UCSD-AML1 (cell line): ENCODE measurements at regions not wholly inside any gene's neighbourhood (a gene's known extent, or its start where the extent isn't known, plus 50 kb on each side); places are given as distances from the start of the nearest gene placed in this dataset.
"Not testable (repeated sequence)": the region's sequence is repeated elsewhere in the genome, so short reads cannot be mapped to it uniquely, and the experiment has no call there.

ENCODE experiments used
- DNase-seq: peaks from one replicate; lab custom pipeline; 2025; ENCODE audit not compliant: unreplicated experiment; lab: John Stamatoyannopoulos, UW

DNA sequence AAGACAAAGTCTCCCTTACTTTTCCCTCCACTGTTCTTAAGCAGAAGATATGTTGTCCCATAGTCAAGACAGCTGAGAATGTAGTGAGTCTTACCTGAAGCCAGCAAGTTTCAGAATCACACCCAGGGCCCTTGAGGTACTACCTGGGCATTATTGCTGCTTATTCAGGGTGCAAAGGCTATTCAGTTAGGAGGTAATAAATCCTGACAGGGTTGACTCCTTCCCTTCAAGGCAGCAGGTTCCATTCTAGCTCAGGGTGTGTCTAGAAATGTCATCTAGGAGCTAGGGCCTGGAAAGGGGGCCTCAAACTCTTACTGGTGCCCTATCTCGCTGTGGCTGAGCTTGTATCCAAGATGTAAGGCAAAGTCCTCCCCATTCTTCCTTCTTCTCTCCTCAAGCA lies 259.0 kb downstream of the FAT4 start:
- DNase-seq = no peak

DNA sequence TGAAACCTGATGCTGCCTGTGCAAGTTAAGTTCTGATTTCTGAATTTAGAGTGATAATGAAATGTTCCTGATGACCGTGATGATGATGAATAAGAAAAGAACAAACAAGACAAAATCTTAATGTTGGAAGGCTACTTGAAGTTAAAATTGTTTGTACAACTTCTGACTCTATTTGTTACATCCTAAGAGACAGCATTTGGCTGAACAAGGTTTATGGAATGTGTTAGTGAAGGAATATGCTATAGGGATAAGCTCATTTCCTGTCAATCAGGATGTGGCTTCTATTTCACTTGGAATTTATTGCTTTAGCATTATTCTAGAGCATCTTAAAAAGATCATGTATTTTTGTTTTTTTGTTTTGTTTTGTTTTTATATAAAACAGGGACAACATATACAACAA lies 267.5 kb downstream of the FAT4 start:
- no peak for DNase-seq

DNA sequence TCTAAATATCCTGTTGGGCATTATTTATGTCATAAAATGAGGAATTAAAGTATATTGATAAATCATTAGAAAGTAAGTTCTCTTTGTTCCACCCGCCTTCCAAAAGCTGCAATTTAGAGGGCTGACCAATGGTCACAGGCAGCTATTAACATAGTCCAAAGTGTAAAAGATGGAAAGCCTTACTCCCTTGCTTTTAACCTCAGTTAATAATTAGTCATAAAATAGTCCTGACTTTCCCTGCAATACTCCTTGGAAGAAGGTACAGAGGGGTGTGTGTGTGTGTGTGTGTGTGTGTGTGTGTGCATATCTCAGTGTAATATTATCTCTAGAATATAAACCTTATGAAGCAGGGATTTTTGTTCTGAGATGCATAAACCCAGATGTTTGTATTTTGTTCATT lies 275.4 kb downstream of the FAT4 start:
- no peak for DNase-seq

DNA sequence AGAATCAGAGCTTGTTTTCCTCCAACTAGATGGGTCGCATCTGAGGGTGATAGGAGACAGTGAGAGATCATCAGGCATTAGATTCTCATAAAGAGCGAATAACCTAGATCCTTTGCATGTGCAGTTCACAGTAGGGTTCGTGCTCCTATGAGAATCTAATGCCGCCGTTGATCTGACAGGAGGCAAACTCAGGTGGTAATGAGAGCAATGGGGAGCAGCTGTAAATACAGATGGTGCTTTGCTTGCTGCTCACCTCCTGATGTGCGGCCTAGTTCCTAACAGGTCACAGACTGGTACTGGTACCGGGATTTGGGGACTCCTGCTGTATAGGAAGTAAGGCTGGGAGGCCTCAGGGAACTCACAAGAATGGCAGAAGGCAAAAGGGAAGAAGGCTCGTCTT lies 276.5 kb downstream of the FAT4 start:
- DNase-seq = no peak

DNA sequence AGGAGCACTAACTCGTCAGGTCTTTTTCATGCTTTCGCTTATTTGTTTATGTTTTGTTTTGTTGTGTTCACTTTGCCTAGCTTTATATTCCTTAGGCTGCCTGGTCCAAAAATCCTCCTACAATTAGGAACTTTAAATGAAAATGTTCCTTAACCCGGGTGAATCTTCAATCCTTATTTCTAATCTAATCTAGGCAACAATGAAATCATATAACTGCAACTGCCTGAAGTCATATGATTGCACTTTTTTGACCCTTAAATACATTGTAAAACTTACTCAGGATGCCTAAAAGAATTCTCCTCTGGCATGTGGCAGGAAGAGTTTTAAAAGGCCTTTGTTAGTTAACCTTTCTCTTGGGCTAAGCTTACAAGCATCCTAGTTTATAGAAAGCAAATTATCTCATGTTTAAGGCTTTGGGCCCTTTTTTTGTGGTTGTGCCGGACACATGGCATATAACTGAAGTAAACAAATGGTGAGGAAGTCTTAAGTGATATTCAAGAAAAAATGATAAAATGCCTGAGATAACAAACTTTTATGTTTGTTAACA lies 279.4 kb downstream of the FAT4 start:
- DNase-seq = no peak

DNA sequence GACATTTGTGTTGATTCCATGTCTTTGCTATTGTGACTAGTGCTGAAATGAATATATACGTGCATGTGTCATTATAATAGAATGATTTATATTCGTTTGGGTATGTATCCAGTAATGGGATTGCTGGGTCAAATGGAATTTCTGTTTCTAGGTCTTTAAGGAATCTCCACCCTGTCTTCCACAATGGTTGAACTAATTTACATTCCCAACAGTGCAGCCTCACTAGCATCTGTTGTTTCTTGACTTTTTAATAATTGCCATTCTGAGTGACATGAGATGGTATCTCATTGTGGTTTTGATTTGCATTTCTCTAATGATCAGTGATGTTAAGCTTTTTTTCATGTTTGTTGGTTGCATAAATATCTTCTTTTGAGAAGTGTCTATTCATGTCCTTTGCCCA lies 291.2 kb downstream of the FAT4 start:
- not testable (repeated sequence) for DNase-seq

DNA sequence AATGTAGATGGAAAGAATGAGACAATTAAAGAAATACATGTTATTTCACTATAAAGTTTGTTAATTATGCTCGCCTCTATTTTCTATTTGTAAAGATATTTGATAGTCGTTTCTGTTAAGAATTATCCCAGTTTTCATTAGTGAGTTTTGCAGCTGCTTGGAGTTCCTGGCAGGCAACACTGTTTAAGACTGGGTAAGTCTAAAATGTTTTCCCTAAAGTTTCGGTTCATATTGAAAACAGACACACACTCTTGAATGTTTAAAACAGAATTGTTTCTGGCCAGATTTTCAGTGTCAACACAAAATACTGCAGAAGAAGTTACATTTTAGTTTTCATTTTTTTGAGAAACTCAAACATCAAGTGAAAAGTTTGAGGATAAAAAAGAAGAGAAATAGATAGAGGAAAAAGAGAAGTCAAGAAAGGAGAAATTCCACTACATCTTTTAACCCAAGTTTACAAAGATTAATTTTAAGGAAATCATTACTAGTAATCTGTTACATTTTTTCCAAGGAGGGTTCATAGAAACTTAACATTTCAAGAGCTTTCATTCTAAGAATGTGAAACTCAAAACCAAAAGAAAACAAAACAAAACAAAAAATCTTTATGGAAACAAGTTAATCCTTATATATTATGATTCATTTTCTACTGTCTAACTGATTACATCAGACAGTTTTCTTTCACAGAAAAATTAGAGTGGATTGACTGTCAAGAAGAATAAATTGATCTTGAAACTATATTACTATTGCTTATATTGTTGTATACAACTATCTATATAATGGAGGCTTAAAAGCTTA lies 305.5 kb downstream of the FAT4 start:
- no peak for DNase-seq

DNA sequence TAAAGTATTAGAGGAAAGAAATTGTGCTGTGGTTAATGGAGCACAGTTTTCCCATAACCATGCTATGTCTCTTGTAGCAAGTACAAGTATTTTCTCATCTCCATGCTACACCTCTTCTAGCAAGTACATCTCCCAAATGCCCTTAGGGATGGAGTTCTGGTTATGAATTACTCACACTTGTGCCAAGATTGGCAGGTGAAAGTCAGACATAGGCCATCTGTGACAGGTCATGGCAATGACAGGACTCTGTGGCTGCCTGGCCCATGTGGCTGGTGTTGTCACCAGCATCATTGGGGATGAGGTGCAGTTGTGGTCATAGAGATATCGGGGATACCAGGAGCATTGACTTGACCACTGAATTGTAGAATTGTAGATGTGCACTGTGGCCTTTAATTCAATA lies 310.2 kb downstream of the FAT4 start:
- DNase-seq = no peak

DNA sequence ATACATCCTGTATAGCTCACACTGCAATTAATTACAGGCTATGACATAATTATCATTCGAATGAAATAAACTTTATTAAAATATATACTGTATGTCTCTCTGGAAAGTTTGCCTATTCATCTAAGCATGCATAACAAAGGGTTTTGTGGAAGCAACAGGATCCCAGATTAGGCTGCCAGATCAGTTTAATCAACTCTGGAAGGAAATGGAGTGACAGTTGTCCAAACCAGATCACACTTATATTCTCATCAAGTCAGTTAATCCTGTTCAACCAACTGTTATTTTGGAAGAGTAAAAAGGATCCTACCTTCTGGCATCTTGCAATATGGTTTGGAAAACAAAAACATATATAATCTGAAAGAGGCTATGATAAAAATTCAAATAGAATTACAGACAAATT lies 312.2 kb downstream of the FAT4 start:
- DNase-seq = no peak

DNA sequence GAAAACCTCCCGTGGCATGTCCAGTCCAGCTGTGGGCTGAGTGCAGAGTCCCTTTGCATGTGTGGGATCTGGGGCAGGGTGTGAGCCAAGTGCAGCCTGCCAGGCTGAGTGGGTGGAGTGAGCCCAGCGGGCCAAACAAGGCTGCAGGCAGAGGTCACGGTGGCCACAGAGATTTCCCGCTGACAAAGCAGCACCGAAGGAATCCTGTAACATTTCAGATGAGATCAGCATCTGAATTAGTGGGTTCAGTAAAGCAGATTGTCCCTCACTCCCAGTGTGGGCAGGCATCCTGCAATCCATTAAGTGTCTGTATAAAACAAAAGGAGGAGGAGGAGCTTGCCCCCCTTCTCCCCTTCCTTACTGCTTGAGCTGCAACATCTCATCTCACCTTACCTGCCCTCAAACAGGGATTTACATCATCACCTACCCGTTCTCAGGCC lies 324.4 kb downstream of the FAT4 start:
- DNase-seq = no peak

DNA sequence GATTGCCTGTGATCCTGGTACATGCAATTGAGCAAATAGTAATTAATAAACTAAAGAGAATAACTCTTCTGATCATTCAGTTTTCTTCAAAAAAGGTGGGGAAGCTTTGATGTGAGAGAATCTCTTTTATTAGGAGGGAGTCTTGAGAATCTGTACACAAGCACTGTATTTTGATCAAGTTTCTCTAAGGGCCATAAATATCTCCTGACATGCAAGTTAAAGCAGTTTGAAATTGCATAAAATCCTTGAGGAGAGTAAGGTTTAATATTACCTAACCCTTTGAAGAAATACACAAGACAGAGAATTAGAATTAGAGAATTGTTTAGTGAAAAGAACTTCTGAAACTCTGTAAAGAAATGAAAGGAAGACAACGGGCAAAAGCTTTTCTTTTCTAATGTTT lies 326.9 kb downstream of the FAT4 start:
- DNase-seq = no peak

DNA sequence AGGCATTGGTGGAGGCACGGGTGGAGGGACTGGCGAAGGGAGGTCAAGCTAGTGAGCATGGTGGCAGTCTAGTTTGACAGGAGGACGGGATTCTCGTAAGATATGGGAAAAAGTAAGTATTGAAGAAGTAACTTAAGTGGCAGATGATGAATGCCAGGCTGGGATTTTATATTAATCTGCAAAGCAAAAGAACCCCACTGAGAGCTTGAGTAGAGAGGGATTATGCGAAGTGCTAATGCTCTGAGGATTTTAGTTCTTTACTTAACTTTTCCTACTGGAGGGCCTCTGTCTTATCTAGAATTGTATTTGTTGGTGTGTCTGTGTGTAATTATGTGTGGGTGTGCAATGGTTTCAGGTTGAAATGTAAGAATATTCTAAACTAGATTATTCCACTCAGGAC lies 327.9 kb downstream of the FAT4 start:
- DNase-seq = no peak

DNA sequence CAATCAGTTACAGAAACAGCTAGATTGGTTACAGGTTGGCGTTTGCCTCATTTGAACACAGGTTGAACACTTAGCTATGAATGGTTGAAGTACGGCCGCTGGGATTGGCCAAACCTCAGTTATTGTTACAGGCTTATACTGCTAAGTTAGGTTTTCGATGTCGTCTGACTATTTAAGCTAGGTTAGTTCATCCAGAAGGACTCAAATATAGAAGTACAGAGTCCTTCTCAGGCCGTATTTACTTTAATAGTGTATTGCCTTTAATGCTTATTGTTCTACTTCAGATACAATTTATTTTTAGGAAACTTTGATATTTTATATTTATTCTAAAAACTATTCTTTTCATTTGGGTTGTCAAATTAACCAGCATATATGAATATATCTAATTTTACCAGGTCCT lies 334.7 kb downstream of the FAT4 start:
- no peak for DNase-seq

DNA sequence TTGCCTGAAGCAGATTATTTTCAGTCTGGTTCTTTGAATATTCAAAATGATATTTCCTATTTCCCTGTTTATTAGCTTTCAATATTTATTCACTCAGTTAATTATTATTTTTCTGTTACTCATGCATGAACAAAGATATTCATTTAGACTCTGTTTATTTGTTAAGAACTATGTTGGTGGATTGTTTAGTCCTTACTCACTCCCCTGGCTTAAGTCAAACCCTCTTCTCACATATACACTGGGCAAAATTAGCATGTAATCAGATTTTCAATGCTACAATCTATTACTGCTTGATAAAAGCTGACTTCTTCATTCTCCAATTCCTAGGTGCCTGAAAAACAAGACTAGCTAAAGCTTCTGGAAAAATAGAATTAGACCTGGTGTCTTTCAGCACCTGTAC lies 335.8 kb downstream of the FAT4 start:
- no peak for DNase-seq

DNA sequence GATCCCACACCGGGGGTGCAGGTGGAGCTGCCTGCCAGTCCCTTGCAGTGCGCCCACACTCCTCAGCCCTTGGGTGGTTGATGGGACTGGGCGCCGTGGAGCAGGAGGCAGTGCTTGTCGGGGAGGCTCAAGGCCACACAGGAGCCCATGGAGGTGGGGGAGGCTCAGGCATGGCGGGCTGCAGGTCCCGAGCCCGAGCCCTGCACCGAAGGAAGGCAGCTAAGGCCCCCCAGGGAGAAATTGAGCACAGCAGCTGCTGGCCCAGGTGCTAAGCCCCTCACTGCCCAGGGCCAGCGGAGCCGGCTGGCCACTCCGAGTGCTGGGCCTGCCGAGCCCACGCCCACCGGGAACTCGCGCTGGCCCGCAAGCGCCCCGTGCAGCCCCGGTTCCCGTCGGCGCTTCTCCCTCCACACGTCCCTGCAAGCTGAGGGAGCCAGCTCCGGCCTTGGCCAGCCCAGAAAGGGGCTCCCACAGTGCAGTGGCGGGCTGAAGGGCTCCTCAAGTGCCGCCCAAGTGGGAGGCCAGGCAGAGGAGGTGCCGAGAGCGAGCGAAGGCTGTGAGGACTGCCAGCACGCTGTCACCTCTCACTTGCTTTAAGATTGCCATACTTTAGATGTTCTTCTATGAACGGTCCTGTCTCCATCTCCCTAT lies 337.1 kb downstream of the FAT4 start:
- not testable (repeated sequence) for DNase-seq

DNA sequence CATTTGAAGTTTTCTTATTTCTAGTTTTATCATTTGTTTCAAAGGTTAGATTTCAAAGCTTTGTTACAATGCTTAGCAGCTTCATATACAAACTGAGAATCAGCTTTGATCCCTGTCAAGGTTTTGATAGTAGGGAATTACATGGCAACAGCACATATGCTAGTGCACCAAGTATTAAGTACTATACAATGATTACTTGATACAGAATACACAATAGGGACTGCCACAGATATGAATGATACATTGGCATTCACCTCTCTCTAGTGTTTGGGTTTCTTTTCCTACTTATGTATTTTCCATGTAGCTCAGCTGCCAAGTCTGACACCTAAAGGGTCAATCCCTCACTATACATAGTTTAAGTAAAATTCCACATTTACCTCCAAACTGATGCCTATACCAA lies 344.0 kb downstream of the FAT4 start:
- DNase-seq = no peak

DNA sequence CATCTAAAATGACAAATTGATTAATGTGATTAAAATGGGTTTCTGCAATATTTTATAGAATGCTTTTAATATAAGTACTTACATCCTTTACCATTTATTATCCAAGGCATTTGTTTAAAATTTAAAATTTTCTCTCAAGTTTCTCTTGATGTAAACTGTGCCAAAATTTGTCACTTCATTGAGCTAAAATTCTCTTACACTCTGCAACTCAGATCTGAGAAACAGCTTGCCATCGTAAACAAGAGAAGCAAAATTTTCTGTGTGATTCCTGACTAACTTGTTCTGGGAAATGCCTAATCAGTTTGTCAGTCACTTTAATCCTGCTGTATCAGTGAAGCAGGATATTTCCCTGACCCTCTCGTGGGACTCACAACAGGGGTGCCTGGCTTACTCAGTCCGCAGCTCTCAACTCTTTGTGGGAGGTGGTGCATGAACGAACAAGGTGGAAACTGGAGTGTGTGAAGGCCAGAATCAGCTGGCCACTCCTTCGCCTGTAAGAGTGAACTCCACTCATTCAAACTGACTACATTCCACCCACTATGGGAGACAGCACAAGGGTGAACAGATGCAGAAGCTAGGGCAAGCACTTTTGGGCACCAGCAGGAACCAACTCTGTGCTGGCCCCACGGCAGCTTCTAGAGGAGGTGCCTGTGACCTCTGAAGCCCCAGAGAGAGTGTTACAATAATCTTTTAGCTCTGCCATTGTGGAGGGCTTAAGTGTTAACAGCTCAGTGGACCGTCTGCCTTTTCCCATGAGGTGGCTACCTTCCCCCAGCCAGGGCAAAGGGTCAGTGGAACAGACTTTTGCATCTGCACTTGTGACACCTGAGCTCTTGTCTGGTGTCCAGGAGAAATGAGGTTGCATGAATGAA lies 349.4 kb downstream of the FAT4 start:
- DNase-seq = no peak

DNA sequence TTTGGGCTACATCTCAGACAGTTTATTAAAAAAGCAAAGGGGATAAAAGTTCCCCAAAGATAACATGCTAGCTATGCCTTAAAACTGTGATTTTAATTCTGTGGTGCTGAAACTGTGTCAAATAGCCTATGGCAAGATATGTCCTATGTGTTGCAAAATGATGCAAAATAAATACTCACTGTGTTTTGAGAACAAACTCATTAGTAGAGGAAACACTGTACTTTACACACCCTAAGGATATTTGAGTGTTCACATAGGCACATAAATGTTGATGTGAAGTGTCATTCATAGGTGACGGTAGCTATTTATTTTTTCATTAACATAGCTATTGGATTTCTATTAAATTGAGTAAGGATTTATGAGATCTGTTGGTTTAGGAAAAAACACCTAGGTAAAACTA lies 351.9 kb downstream of the FAT4 start:
- DNase-seq = no peak

DNA sequence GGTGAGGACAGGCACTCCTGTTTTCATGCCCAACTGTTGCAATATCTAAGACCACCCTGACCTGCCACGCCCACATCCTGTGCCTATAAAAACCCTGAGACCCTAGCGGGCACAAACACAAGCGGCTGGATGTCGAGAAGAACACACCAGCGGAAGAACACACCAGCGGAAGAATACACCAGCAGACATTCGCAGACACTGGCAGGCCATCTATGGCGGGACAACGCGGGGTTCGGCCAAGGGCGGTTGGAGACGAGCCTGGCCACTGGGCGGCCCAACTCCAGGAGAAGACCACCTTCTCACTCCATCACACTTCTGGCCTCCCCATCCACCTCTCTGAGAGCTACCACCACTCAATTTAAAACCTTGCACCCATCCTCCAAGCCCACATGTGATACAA lies 361.4 kb downstream of the FAT4 start:
- DNase-seq = no peak

DNA sequence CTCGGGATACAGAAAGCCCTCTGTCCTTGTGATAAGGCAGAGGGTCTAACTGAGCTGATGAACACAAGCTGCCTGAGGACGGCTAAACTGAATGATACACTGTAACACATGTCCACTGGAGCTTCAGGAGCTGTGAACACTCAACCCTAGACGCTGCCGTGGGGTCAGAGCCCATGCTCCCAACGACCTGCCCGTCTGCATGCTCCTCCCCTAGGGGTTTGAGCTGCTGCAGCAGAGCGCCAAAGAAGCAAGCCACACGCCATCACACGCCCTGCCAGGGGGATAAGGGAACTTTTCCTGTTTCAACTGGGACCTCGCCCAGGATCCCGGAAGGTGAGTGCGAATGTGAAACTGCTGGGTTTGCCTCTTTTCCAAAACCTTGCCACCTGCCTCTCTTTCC lies 361.8 kb downstream of the FAT4 start:
- no peak for DNase-seq

DNA sequence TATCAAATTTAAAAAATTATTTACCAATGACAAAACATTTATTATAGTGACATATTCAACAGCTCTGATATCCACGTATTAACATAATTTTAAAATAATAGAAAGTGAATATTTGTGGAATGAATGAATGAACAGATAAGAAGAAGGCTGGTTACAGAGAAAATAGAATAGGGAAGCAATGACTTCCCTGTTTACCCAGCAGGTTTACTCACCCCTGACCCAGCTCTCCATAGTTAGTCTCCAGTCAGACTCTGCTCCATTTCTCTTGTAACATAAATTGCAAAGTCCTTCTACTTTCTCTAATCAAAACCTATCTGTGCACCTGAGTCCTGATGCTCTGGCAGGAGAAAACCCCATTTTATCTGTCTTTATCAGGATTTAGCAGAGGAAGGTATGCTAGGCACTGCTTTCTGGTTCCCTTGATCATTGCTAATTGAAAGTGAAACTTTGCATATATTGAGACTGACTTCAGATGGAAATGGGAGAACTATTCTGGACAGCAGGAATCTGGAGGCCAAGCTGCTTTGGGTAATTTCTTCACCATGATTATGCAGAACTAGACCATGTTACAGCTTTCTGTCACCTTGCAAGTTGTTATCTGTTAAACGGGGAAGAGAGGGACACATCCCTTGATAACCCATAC lies 363.0 kb downstream of the FAT4 start:
- no peak for DNase-seq
